HCT116 (cell line): ENCODE measurements at regions not wholly inside any gene's neighbourhood (a gene's known extent, or its start where the extent isn't known, plus 50 kb on each side); places are given as distances from the start of the nearest gene placed in this dataset.

ENCODE experiments used
- CEBPB ChIP-seq: IDR thresholded peaks from 2 replicates; pipeline ENCODE4 v1.6.1; 2012; ENCODE audit warnings: low read depth
- POLR2AphosphoS5 ChIP-seq: IDR thresholded peaks from 2 replicates; pipeline ENCODE4 v1.6.1; 2011; ENCODE audit warnings: mild to moderate bottlenecking, low read depth, low read length, moderate library complexity
- TF ChIP-seq, protein P1 (sequence below), 3 experiments: fragments of 200-600 bp in 1 of 3; sonication (generic) in 1 of 3; IDR thresholded peaks in 2 of 3; conservative IDR thresholded peaks in 1 of 3; 2 replicates each; pipeline ENCODE4 v1.5.1; 2012 to 2017; ENCODE audit warnings: low read depth in 2 of 3, low read length in 2 of 3, antibody characterized with exemption in 1 of 3, borderline replicate concordance in 1 of 3, control low read depth in 1 of 3, mild to moderate bottlenecking in 1 of 3, mixed read lengths in 1 of 3, mixed run types in 1 of 3, moderate library complexity in 1 of 3; ENCODE audit not compliant: insufficient read depth in 1 of 3

DNA sequence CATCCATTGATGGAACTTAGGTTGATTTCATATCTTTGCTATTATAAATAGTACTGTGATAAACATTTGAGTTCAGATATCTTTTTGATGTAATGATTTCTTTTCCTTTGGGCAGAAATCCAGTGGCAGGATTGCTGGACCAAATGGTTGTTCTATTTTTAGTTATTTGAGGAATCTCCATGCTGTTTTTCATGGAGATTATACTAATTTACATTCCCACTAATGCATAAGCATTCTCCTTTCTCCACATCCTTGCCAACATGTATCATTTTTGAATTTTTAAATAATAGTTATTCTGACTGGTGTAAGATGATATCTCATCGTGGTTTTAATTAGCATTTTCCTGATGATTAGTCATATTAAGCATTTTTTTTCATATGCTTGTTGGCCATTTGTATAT, 144.0 kb upstream of the SUCLG2 start:
- TF ChIP-seq, protein P1, sequence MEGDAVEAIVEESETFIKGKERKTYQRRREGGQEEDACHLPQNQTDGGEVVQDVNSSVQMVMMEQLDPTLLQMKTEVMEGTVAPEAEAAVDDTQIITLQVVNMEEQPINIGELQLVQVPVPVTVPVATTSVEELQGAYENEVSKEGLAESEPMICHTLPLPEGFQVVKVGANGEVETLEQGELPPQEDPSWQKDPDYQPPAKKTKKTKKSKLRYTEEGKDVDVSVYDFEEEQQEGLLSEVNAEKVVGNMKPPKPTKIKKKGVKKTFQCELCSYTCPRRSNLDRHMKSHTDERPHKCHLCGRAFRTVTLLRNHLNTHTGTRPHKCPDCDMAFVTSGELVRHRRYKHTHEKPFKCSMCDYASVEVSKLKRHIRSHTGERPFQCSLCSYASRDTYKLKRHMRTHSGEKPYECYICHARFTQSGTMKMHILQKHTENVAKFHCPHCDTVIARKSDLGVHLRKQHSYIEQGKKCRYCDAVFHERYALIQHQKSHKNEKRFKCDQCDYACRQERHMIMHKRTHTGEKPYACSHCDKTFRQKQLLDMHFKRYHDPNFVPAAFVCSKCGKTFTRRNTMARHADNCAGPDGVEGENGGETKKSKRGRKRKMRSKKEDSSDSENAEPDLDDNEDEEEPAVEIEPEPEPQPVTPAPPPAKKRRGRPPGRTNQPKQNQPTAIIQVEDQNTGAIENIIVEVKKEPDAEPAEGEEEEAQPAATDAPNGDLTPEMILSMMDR (IDR thresholded peaks at IDR 0.05 in 2 of 3, conservative IDR thresholded peaks at IDR 0.05 in 1 of 3; ENCODE audit: borderline replicate concordance in 1 of 3, insufficient read depth in 1 of 3, low read depth in 2 of 3, low read length in 2 of 3), result no peak
- TF ChIP-seq CEBPB (no peak), POLR2AphosphoS5 (no peak)
